ENCODE measurements at regions not wholly inside any gene's neighbourhood (a gene's known extent, or its start where the extent isn't known, plus 50 kb on each side); places are given as distances from the start of the nearest gene placed in this dataset.
A peak's percentile ranks its signal among the peaks of the same experiment; 100 is the strongest.

DNA sequence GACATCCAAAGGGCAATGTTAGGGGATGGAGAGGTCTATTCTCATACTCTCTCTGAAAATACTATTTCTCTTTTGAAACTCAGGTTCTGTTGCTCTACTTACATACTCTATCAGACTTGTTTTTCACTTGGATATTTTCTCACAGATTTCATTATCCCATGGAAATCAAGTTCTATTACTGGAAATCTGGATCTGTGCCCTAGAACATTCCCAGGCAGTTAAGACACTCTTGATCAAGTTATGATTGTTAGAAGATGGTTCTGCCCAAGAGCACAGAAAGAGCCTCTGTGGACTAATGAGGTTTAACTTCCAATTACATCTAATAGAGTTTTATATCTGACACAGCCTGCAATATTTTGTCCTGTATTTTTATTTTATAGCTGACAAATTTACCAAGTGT lies 591.0 kb upstream of the ATP2B1 start:
- Mint-ChIP-seq H3K36me3 (no peaks in the 10 kb centered on the region), H3K9me3 (no peaks in the 10 kb centered on the region), H3K4me3 (peak overlapping the region; percentile 25), H3K27ac (no peak overlapping the region), H3K4me1 (ENCODE audit: low read depth) (peaks cover 19% of the 10 kb centered on the region), H3K27me3 (peaks cover 14% of the 10 kb centered on the region)
- POLR2A ChIA-PET: interaction anchor here (1.2 kb wide), 1 partner anchor 20 kb away, joined by 4 read pairs; no protein-coding TSS in a partner anchor
- intact Hi-C loops (cut with micrococcal nuclease): loop anchor here (1.0 kb wide), 1 partner anchor 19 kb away; no protein-coding TSS in a partner anchor
- CTCF ChIA-PET: interaction anchor here (0.6 kb wide), 1 partner anchor 641 kb away, joined by 3 read pairs; no protein-coding TSS in a partner anchor
- no peak for DNase-seq

DNA sequence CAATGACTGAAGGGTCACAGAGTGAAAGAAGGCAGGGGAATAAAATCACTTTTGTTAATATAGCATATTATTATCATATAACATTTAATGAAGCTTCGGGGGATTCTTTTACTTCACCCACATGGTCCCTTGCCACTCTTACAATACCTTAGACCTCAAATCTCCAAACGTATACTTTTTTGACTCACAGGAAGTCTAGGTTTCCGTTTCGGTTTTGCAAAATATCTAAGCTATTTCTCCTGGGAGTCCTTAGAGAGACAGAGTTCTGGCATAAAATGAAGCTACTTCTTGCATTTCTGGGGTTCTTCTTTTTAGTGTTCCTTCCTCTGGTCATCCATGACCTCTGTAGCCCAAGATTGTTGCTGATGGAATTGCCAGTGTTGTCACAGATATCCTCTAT lies 590.5 kb upstream of the ATP2B1 start:
- intact Hi-C loops (cut with micrococcal nuclease): loop anchor here (1.0 kb wide), 1 partner anchor 19 kb away; no protein-coding TSS in a partner anchor
- peaks cover 15% of the 10 kb centered on the region for H3K27me3 Mint-ChIP-seq
- H3K36me3 Mint-ChIP-seq: no peaks in the 10 kb centered on the region
- H3K4me3 Mint-ChIP-seq: peak overlapping the region; percentile 25
- CTCF ChIA-PET: interaction anchor here (0.6 kb wide), 1 partner anchor 641 kb away, joined by 3 read pairs; no protein-coding TSS in a partner anchor
- POLR2A ChIA-PET: interaction anchor here (1.2 kb wide), 1 partner anchor 19 kb away, joined by 4 read pairs; no protein-coding TSS in a partner anchor
- H3K4me1 Mint-ChIP-seq (ENCODE audit: low read depth): peaks cover 19% of the 10 kb centered on the region
- H3K27ac Mint-ChIP-seq: no peak overlapping the region
- no peaks in the 10 kb centered on the region for H3K9me3 Mint-ChIP-seq
- DNase-seq: no peak

DNA sequence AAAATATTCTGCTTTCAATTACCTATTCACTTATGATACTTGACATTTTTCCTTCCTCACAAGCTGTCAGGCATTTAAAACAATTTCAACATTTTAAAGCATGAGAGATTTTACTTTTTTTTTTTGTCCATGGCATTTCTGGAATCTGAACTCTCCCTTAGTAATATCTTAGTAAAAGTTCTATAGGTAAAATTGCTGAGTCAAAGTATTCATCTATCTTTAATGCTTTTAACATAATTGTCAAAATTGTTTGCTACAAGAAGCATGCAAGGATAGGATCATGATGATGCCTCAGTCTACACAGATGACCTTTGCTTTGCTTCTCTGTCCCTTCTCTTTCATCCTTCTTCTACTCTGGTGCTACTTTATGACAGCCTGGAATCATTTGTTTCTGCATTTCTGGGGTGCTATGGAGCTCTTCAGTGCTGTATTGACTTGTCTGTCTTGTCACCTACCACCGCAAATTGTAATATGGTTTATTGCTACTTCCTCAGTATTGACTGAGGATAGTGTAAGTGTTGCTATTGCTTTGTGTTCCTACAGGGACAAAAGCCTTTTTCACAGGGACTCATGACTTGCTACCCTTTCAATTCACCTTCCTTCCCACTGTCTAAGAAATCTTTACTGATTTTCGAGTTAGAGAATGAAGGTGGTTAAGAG lies 589.8 kb upstream of the ATP2B1 start:
- ChIA-PET CTCF (no interaction called here), POLR2A (interaction anchor here (1.2 kb wide), 1 partner anchor 18 kb away, joined by 4 read pairs; no protein-coding TSS in a partner anchor)
- H3K36me3 Mint-ChIP-seq: no peaks in the 10 kb centered on the region
- intact Hi-C loops (cut with micrococcal nuclease): no loop called here
- H3K4me3 Mint-ChIP-seq: no peak overlapping the region
- DNase-seq: no peak
- no peaks in the 10 kb centered on the region for H3K9me3 Mint-ChIP-seq
- peaks cover 19% of the 10 kb centered on the region for H3K4me1 Mint-ChIP-seq (ENCODE audit: low read depth)
- H3K27ac Mint-ChIP-seq: no peak overlapping the region
- peaks cover 17% of the 10 kb centered on the region for H3K27me3 Mint-ChIP-seq

DNA sequence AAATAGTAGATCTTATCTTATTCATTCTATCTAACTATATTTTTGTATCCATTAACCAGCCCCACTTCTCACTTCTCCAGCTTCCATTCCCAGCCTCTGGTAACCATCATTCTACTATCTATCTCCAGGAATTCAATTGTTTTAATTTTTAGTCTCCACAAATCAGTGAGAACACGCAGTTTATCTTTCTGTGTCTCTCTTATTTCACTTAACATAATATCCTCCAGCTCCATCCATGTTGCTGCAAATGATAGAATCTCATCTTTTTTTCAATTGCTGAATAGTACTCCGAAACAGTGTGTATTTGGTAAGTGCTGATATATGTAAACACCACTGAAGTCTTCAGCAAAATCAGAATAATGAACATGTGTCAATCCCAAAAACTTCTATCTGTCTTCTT lies 587.2 kb upstream of the ATP2B1 start:
- Mint-ChIP-seq H3K4me1 (ENCODE audit: low read depth) (peaks cover 24% of the 10 kb centered on the region), H3K36me3 (no peaks in the 10 kb centered on the region), H3K4me3 (no peak overlapping the region), H3K27ac (no peak overlapping the region), H3K9me3 (no peaks in the 10 kb centered on the region), H3K27me3 (peaks cover 20% of the 10 kb centered on the region)
- CTCF ChIA-PET: no interaction called here
- POLR2A ChIA-PET: no interaction called here
- intact Hi-C loops (cut with micrococcal nuclease): no loop called here
- no peak for DNase-seq

DNA sequence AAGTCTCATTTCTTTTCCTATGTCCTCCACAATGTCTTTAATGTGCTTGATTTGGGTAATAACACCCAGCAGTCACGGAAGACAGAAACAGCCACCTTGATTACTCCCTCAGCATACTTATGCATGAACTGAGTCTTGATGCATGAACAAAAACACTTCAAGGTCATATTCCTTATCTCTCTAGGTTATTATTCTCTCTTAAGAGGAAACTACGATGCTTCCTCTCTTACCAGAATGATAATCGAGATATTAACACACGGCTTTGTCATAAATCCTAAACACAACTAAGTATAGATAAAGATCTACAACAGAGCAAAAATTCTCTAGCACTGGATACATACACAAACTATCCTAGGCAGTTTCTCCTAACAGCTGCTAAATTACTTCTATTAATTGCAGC lies 583.5 kb upstream of the ATP2B1 start:
- intact Hi-C loops (cut with micrococcal nuclease): no loop called here
- H3K27me3 Mint-ChIP-seq: peaks cover 14% of the 10 kb centered on the region
- ChIA-PET CTCF (no interaction called here), POLR2A (no interaction called here)
- H3K4me3 Mint-ChIP-seq: no peak overlapping the region
- peaks cover 3% of the 10 kb centered on the region for H3K36me3 Mint-ChIP-seq
- H3K9me3 Mint-ChIP-seq: peaks cover 17% of the 10 kb centered on the region
- H3K27ac Mint-ChIP-seq: no peak overlapping the region
- H3K4me1 Mint-ChIP-seq (ENCODE audit: low read depth): peaks cover 5% of the 10 kb centered on the region
- no peak for DNase-seq

DNA sequence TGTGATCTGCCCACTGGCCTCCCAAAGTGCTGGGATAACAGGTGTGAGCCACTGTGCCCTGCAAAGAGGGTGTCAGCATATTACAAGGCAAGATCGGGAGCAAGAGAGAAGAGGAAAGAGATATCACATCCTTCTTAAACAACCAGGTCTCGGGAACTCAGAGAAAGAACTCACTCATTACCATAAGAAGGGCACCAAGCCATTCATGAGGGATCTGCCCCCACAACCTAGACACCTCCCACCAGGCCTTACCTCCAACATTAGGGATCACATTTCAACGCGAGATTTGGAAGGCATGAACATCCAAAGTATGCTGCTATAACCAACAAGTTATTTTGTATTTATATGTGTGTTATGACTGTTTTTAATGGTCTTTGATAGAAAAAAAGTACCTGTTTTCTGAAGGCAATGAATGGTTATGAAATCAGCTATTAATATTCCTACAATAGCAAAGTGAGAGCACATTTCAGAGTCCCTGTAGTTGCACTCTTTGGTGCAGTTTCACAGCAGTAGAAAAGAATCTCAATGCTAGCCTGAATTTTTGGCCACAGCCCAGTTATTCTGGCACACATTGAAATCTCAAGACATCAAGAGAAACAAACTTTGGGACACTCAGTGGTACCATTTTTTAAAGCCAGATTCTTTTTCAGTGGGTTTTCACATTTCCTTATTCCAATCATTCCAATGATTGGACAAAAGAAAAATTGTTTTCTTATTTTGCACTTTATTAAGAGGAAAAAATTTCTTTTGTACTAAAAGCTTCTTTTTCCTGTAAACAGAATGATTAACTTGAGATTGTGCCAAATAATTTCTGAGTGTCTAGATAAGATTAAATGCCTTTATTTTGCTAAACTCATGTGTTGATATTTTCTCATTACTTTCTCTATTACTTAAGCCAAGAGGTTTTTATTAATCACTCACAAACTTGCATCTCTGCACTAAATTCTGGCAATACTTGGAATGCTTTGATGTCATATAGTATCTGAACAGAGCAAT lies 582.6 kb upstream of the ATP2B1 start:
- Mint-ChIP-seq H3K9me3 (peaks cover 18% of the 10 kb centered on the region), H3K27me3 (peaks cover 14% of the 10 kb centered on the region), H3K4me1 (ENCODE audit: low read depth) (peaks cover 5% of the 10 kb centered on the region), H3K27ac (no peak overlapping the region), H3K36me3 (peaks cover 3% of the 10 kb centered on the region), H3K4me3 (no peak overlapping the region)
- DNase-seq: no peak
- CTCF ChIA-PET: no interaction called here
- intact Hi-C loops (cut with micrococcal nuclease): no loop called here
- POLR2A ChIA-PET: no interaction called here

DNA sequence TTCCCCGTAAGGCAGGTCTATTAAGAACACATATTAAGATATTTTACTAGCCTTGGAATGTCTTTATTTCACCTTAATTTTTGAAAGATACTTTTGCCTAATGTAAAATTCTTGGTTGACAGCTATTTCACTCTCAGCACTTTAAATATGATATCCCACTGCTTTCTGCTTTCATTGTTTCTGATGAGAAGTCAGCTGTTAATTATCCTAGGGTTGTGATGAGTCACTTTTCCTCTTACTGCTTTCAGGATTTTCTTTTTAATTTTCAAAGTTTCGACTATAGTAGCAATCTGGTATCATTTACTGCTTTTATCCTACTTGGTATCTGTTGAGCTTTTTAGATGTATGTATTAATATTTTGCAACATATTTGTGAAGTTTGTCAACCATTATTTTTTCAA lies 578.9 kb upstream of the ATP2B1 start:
- peaks cover 29% of the 10 kb centered on the region for H3K9me3 Mint-ChIP-seq
- H3K4me1 Mint-ChIP-seq (ENCODE audit: low read depth): peaks cover 4% of the 10 kb centered on the region
- no peak overlapping the region for H3K27ac Mint-ChIP-seq
- H3K36me3 Mint-ChIP-seq: peaks cover 7% of the 10 kb centered on the region
- no peak overlapping the region for H3K4me3 Mint-ChIP-seq
- POLR2A ChIA-PET: no interaction called here
- DNase-seq: no peak
- intact Hi-C loops (cut with micrococcal nuclease): no loop called here
- CTCF ChIA-PET: no interaction called here
- H3K27me3 Mint-ChIP-seq: peaks cover 8% of the 10 kb centered on the region

DNA sequence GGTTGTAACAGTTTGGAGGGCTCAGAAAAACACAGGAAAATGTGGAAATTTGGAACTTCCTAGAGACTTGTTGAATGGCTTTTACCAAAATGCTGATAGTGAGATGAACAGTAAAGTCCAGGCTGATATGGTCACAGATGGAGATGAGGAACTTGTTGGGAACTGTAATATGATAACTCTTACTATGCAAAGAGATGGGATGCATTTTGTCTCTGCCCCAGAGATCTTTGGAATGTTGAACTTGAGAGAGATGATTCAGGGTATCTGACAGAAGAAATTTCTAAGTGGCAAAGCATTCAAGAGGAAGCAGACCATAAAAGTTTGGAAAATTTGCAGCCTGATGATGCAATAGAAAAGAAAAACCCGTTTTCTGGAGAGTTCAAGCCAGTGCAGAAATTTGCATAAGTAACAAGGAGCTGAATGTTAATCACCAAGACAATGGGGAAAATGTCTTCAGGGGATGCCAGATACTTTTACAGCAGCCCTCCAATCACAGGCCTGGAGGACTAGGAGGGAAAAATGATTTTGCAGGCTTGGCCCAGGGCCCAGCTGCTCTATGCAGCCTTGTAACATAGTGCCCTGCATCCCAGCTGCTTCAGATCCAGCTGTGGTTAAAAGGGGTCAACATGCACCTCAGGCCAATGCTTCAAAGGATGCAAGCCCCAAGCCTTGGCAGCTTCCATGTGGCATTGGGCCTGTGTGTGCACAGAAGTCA lies 572.7 kb upstream of the ATP2B1 start:
- POLR2A ChIA-PET: no interaction called here

DNA sequence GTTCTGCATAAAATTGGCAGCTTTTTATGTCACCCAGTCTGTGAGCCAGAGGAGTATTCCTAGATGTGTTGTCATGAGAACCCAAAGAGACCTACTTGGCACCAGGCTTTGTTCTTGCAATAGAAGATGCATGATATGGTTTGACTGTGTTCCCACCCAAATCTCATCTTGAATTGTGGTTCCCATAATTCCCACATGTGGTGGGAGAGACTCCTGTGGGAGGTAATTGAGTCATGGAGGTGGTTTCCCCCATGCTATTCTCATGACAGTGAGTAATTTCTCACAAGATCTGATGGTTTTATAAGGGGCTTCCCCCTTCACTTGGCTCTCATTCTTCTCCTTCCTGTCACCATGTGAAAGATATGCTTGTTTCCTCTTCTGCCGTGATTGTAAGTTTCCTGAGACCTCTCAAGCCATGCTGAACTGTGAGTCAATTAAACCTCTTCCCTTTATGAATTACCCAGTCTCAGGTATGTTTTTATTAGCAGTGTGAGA lies 572.0 kb upstream of the ATP2B1 start:
- Mint-ChIP-seq H3K36me3 (peaks cover 17% of the 10 kb centered on the region), H3K4me3 (no peak overlapping the region), H3K4me1 (ENCODE audit: low read depth) (peaks cover 16% of the 10 kb centered on the region), H3K27ac (peak overlapping the region; percentile 13), H3K9me3 (peaks cover 33% of the 10 kb centered on the region), H3K27me3 (peaks cover 5% of the 10 kb centered on the region)
- peak; percentile 37 for DNase-seq
- ChIA-PET POLR2A (interaction anchor here (0.6 to 0.8 kb wide), 2 partner anchors 18 to 658 kb away, joined by 4 to 5 read pairs; no protein-coding TSS in a partner anchor), CTCF (no interaction called here)
- intact Hi-C loops (cut with micrococcal nuclease): loop anchor here (1.0 to 5.0 kb wide), 7 partner anchors 19 to 1983 kb away; no protein-coding TSS in a partner anchor

More for the DNA sequence above, 572.7 kb upstream of the ATP2B1 start:
- CTCF ChIA-PET: no interaction called here
- Mint-ChIP-seq H3K27me3 (peaks cover 8% of the 10 kb centered on the region), H3K9me3 (peaks cover 36% of the 10 kb centered on the region), H3K27ac (no peak overlapping the region), H3K4me1 (ENCODE audit: low read depth) (peaks cover 16% of the 10 kb centered on the region), H3K36me3 (peaks cover 17% of the 10 kb centered on the region), H3K4me3 (no peak overlapping the region)
- no peak for DNase-seq
- intact Hi-C loops (cut with micrococcal nuclease): loop anchor here (2.0 to 5.0 kb wide), 4 partner anchors 399 to 1984 kb away; no protein-coding TSS in a partner anchor

DNA sequence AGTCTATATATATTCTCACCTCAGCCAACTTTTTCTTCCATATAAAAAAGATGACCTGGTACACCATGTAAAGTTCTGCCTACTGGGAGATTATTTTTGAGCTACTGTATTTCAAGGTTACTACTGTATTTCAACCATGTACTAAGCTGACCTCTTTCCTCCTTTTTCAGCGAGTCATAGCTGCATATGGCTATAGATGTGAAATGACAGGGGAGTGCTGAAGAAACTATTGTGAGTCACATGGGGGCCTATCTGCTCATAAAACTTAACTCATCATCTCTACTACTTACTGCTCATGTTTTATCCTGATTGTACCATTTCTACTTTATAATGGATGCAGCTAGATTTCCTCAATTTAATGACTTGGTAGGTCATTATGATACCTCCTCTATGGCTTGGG lies 571.4 kb upstream of the ATP2B1 start:
- H3K9me3 Mint-ChIP-seq: peaks cover 31% of the 10 kb centered on the region
- H3K36me3 Mint-ChIP-seq: peaks cover 17% of the 10 kb centered on the region
- H3K4me3 Mint-ChIP-seq: no peak overlapping the region
- ChIA-PET POLR2A (interaction anchor here (0.6 to 0.8 kb wide), 2 partner anchors 19 to 657 kb away, joined by 4 to 5 read pairs; no protein-coding TSS in a partner anchor), CTCF (interaction anchor here (0.6 kb wide), 1 partner anchor 54 kb away, joined by 3 read pairs; no protein-coding TSS in a partner anchor)
- H3K27ac Mint-ChIP-seq: peak overlapping the region; percentile 13
- peaks cover 4% of the 10 kb centered on the region for H3K27me3 Mint-ChIP-seq
- peaks cover 16% of the 10 kb centered on the region for H3K4me1 Mint-ChIP-seq (ENCODE audit: low read depth)
- DNase-seq: no peak
- intact Hi-C loops (cut with micrococcal nuclease): loop anchor here (1.0 to 5.0 kb wide), 7 partner anchors 19 to 1983 kb away; no protein-coding TSS in a partner anchor

DNA sequence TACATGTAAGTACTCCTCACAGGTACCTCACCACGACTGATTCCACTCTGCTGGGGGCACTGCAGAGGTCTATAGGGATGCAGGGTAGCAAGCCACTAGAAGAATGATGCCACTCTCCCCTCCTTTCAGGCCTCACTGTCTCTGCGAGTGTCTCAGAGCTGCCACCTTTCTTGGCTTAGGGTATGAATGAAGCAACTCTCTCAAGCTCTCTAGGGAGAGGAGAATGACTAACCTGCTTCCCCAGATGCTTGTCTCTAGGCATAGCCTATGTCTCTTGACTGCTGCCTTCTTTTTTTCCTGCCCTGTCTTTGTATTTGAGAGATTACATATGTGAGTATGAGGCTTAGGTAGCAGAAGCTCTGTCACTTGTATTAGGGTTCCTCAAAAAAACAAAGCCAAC lies 566.5 kb upstream of the ATP2B1 start:
- ChIA-PET CTCF (no interaction called here), POLR2A (no interaction called here)
- H3K9me3 Mint-ChIP-seq: peaks cover 2% of the 10 kb centered on the region
- H3K27me3 Mint-ChIP-seq: peaks cover 7% of the 10 kb centered on the region
- peaks cover 4% of the 10 kb centered on the region for H3K4me1 Mint-ChIP-seq (ENCODE audit: low read depth)
- no peak for DNase-seq
- H3K36me3 Mint-ChIP-seq: no peaks in the 10 kb centered on the region
- no peak overlapping the region for H3K4me3 Mint-ChIP-seq
- no peak overlapping the region for H3K27ac Mint-ChIP-seq
- intact Hi-C loops (cut with micrococcal nuclease): no loop called here

Data from activated CD4-positive, alpha-beta memory T cell treated with anti-CD3 and anti-CD28 coated beads for 36 hours (primary cell).